ENCODE measurements at regions not wholly inside any gene's neighbourhood (a gene's known extent, or its start where the extent isn't known, plus 50 kb on each side); places are given as distances from the start of the nearest gene placed in this dataset.

DNA sequence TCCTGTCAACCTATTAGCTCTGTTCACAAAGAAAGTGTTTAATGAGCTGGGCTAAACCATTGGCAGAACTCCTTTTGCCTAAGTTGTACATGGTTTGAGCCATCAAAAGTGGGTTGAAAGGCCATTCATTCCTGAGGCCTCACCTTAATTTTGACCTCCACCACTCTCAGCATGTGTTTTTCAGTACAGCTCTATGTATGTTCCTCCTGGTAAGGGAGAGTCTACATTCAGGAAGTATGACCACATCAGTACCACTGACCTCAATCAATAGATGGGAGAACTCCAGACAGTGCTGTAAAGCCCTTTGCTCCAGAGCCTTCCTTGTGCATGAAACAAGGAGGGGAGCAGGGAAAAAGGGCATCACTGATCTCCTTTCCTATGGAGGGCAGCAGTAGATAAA, 87.8 kb upstream of the CARD18 start:
- Histone ChIP-seq H3K9me3 (replicated peaks in 1 of 3) (no peaks in the 10 kb centered on the region), H3K36me3 (replicated peaks in 1 of 2) (no peaks in the 10 kb centered on the region), H3K4me3 (no peak overlapping the region), H3K27ac (no peak overlapping the region), H3K27me3 (no peaks in the 10 kb centered on the region), H3K4me1 (replicated peaks in 1 of 2) (no peaks in the 10 kb centered on the region)
- TF ChIP-seq POLR2A (IDR thresholded peaks at IDR 0.05) = no peak
- TF ChIP-seq, protein P1, sequence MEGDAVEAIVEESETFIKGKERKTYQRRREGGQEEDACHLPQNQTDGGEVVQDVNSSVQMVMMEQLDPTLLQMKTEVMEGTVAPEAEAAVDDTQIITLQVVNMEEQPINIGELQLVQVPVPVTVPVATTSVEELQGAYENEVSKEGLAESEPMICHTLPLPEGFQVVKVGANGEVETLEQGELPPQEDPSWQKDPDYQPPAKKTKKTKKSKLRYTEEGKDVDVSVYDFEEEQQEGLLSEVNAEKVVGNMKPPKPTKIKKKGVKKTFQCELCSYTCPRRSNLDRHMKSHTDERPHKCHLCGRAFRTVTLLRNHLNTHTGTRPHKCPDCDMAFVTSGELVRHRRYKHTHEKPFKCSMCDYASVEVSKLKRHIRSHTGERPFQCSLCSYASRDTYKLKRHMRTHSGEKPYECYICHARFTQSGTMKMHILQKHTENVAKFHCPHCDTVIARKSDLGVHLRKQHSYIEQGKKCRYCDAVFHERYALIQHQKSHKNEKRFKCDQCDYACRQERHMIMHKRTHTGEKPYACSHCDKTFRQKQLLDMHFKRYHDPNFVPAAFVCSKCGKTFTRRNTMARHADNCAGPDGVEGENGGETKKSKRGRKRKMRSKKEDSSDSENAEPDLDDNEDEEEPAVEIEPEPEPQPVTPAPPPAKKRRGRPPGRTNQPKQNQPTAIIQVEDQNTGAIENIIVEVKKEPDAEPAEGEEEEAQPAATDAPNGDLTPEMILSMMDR (IDR thresholded peaks at IDR 0.05) = no peak
- DNase-seq = no peak
- intact Hi-C loops (cut with DNase I) = no loop called here

DNA sequence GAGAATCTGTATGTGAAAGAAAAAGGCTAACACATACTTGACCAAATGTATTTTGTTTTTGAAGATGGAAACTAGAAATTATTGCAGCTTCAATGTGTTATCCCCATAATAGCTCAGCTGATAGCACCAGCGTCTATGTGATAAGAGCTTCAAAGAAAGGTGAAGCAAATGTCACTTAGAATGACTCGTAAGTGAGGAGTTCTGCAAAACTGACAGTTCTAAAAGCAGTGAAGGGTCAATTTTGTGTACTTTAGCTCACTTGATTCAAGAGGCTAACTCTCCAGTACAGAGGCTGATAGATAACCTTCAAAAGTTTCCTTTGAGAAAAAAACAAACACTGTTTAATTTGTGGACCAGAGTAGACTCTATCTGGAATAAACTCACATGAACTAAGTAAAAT, 87.2 kb upstream of the CARD18 start:
- WGBS, 4 donors = 39 to 58% (median 52%) methylated on average over 2 of the region's 2 CpGs
- Histone ChIP-seq H3K4me1 (replicated peaks in 1 of 2) (no peaks in the 10 kb centered on the region), H3K9me3 (replicated peaks in 1 of 3) (no peaks in the 10 kb centered on the region), H3K27ac (no peak overlapping the region), H3K27me3 (no peaks in the 10 kb centered on the region), H3K36me3 (replicated peaks in 1 of 2) (no peaks in the 10 kb centered on the region), H3K4me3 (no peak overlapping the region)
- intact Hi-C loops (cut with DNase I) = no loop called here
- no peak for TF ChIP-seq POLR2A (IDR thresholded peaks at IDR 0.05)
- TF ChIP-seq, protein P1 (IDR thresholded peaks at IDR 0.05) = no peak
- DNase-seq = no peak

DNA sequence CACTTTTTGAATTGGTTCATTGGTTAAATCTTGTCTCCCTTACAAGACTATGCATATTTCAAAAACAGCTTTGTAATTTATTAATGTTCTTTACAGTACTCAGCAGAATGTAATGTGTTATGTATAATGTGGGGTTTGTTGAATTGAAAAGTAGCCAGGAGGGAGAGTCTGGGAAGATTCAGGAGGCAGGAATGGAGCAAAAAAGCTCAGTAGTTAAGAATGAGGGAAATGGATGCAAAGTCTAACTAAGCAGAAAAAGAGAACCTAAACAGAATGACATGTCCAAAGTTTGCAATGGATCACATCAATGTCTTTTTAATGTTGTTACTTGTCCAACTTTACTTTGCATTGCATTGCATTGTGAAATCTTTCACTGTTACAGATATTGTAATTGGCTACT, 86.5 kb upstream of the CARD18 start:
- intact Hi-C loops (cut with DNase I) = no loop called here
- Histone ChIP-seq H3K27ac (no peak overlapping the region), H3K27me3 (no peaks in the 10 kb centered on the region), H3K9me3 (replicated peaks in 1 of 3) (no peaks in the 10 kb centered on the region), H3K4me3 (no peak overlapping the region), H3K4me1 (replicated peaks in 1 of 2) (no peaks in the 10 kb centered on the region), H3K36me3 (replicated peaks in 1 of 2) (no peaks in the 10 kb centered on the region)
- TF ChIP-seq POLR2A (IDR thresholded peaks at IDR 0.05) = no peak
- no peak for DNase-seq

DNA sequence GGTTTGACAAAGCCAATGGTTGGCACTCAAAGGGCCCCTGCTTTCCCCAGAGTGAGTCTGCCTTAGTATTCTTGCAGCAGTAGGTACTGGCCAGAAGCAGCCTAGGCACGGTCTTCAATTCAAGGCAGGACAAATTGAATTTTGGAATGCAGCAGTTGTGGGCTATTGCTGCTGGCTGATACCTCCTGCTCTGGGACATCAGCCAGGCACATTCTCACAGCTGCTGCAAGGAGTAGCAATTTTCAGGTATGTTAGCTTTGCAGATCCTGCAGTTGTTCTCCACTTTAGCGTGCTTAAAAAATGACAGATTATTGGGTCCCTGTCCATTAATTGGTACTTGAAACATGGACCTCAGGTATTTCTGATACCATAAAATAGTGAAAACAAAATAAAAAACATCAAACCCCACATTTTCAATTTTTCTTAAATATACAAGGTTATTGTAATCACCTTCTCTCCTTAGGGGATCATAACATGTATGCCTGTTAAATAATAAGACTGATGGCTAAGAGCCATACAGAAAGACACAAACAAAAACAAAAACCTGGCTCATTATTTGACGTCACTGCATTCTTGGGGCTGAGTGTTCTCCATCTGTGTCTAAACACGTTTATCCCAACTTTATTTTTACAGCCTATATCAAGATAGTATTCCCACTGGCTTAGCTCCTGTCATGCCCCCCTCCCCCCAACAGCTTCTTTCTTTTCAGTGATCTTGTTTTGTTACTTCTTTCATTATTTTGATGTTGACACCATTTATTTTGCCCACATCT, 85.1 kb upstream of the CARD18 start:
- Histone ChIP-seq H3K9me3 (replicated peaks in 1 of 3) (no peaks in the 10 kb centered on the region), H3K27me3 (no peaks in the 10 kb centered on the region), H3K4me3 (no peak overlapping the region), H3K4me1 (replicated peaks in 1 of 2) (no peaks in the 10 kb centered on the region), H3K27ac (no peak overlapping the region), H3K36me3 (replicated peaks in 1 of 2) (no peaks in the 10 kb centered on the region)
- TF ChIP-seq POLR2A (IDR thresholded peaks at IDR 0.05) = no peak
- TF ChIP-seq, protein P1 (IDR thresholded peaks at IDR 0.05) = no peak
- intact Hi-C loops (cut with DNase I) = no loop called here
- WGBS, 4 donors = 74 to 79% (median 76%) methylated on average over 4 of the region's 4 CpGs
- DNase-seq = no peak

DNA sequence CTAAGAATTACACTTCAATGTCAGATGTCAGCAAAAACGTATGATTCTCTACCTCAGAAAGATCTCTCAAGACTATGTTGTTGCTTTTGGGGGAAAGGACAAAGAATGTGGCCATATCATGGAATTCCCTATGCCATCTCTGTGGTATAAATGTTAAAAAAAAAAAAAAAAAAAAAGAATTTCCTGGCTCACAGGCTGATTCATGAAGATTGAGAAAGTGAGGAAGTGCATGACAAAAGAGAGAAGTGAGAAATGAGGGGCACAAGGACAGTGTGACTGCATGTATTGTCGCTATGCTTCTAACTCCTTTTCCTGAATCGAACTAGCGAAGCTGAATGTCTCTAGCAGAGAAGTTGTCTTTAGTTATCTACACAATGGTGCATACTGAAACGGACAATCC, 80.6 kb upstream of the CARD18 start:
- Histone ChIP-seq H3K4me1 (replicated peaks in 1 of 2) (no peaks in the 10 kb centered on the region), H3K36me3 (replicated peaks in 1 of 2) (no peaks in the 10 kb centered on the region), H3K4me3 (no peak overlapping the region), H3K27ac (no peak overlapping the region), H3K27me3 (no peaks in the 10 kb centered on the region), H3K9me3 (replicated peaks in 1 of 3) (no peaks in the 10 kb centered on the region)
- WGBS, 4 donors = 63 to 77% (median 68%) methylated on average over 5 of the region's 5 CpGs
- TF ChIP-seq, protein P1 (IDR thresholded peaks at IDR 0.05) = no peak
- TF ChIP-seq POLR2A (IDR thresholded peaks at IDR 0.05) = no peak
- DNase-seq = no peak
- intact Hi-C loops (cut with DNase I) = no loop called here
